Urinary bladder (tissue), 3 donors: ENCODE measurements at regions not wholly inside any gene's neighbourhood (a gene's known extent, or its start where the extent isn't known, plus 50 kb on each side); places are given as distances from the start of the nearest gene placed in this dataset.
"Not testable (repeated sequence)": the region's sequence is repeated elsewhere in the genome, so short reads cannot be mapped to it uniquely, and the experiment has no call there.

Experiments
- DNase-seq: peaks from one replicate; pipeline ENCODE4 v3.0.0-alpha.2; 2015; ENCODE audit errors: extremely low spot score
- H3K27ac ChIP-seq: one replicate; pipeline ENCODE4 v1.5.1; 2013; ENCODE audit warnings: low read depth, mild to moderate bottlenecking, moderate library complexity
- H3K36me3 ChIP-seq: one replicate; pipeline ENCODE4 v1.6.1; 2013; ENCODE audit warnings: mild to moderate bottlenecking, moderate library complexity; ENCODE audit not compliant: insufficient read depth
- H3K4me1 ChIP-seq: one replicate; pipeline ENCODE4 v1.6.1; 2013; ENCODE audit warnings: mild to moderate bottlenecking, moderate library complexity; ENCODE audit not compliant: insufficient read depth
- H3K4me3 ChIP-seq: one replicate; pipeline ENCODE4 v1.5.1; 2013; ENCODE audit warnings: low read depth, low read length
- WGBS: extraction: QIAGEN DNeasy Blood & Tissue Kit; methylation state at CpG from one replicate; pipeline ENCODE4 v1.1.7; 2013; 5-methylcytosine and 5-hydroxymethylcytosine counted together
- donor health status: healthy with polysubstance abuse.
- donor health status: healthy.

DNA sequence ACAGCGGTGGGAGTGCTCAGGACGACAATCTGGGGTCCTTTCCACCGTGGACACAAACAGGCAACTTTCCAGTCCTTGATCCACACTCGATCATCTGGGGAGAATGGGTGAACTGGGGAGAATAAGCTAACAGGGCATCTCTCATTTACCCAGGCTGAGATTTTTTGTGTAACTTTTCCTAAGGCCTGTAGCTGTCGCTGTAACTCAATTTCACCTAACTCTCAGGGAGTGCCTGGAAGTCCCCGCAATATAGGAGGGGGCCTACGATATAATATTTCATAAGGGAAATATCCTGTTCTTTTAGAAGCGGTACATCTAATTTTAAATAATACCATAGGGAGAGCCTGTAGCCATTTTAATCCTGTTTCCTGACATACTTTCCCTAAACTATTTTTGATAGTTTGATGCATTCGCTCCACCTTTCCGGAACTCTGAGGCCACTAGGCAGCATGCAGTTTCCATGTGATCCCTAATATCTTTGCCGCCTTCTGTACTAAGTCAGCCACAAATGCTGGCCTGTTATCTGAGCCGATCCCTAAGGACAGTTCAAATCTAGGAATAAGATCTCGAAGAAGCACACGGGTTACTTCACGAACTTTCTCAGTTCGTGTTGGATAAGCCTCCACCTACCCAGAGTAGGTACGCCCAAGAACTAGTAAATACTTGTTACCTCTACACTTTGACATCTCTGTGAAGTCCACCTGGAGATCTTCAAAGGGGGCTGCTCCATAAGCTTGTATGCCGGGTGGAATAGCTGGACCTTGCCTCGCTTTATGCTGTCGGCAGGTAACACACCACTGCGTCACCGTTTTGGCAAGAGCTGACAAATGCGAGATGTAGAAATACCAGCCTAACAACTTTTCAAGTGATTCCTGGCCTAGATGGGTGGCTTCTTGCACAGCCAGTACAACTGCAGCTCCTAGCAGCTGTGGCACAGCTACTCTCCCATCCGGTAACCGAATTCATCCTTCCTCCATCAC is 155.7 kb downstream of the UNC93B1 start:
- 64% methylated on average over 25 of the region's 25 CpGs for WGBS
- H3K4me1 ChIP-seq, H3K36me3 ChIP-seq, H3K4me3 ChIP-seq, DNase-seq: not testable (repeated sequence)
- H3K27ac ChIP-seq, result peak overlapping the region; percentile 39

DNA sequence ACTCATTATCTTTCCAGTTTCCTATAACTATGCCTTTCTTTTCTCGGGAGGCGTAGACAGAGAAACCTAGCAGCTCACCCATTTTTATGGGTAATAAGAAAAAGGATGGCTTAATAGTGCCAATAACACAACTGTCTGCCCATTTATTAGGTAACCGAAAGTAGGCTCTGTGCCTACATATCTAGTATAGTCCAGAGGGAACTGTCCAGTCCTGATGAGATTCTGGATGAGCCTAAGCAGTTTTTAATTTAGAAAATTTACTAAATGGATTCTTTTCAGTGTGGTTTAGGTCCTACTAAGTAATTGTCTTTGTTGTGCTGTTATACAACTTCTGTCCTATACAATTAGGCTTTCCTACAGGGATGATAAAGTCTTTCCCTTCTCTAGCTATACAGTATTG is 157.6 kb downstream of the UNC93B1 start:
- 86% methylated on average over 3 of the region's 3 CpGs for WGBS
- not testable (repeated sequence) for H3K27ac ChIP-seq, H3K36me3 ChIP-seq, H3K4me1 ChIP-seq, DNase-seq, H3K4me3 ChIP-seq

GRCh38 chr11:67845296-67845695 is 158.6 kb downstream of the UNC93B1 start:
- not testable (repeated sequence) for H3K4me3 ChIP-seq, H3K36me3 ChIP-seq, H3K27ac ChIP-seq, DNase-seq, H3K4me1 ChIP-seq
- 16% methylated on average over 2 of the region's 5 CpGs for WGBS

- DNase-seq, H3K4me3 ChIP-seq, H3K27ac ChIP-seq, H3K36me3 ChIP-seq, H3K4me1 ChIP-seq: not testable (repeated sequence)
- 54% methylated on average over 7 of the region's 7 CpGs for WGBS
Measured at GRCh38 chr11:67840599-67840998, 163.3 kb downstream of the UNC93B1 start.

GRCh38 chr11:67830152-67830551 is 155.7 kb upstream of the ALDH3B2 start:
- DNase-seq, H3K4me3 ChIP-seq, H3K4me1 ChIP-seq, H3K36me3 ChIP-seq, H3K27ac ChIP-seq: not testable (repeated sequence)
- WGBS, result 59% methylated on average over 5 of the region's 7 CpGs

GRCh38 chr11:67826951-67827296 is 152.5 kb upstream of the ALDH3B2 start:
- DNase-seq, H3K4me1 ChIP-seq, H3K27ac ChIP-seq, H3K36me3 ChIP-seq, H3K4me3 ChIP-seq: not testable (repeated sequence)
- WGBS, result 47% methylated on average over 4 of the region's 4 CpGs

DNA sequence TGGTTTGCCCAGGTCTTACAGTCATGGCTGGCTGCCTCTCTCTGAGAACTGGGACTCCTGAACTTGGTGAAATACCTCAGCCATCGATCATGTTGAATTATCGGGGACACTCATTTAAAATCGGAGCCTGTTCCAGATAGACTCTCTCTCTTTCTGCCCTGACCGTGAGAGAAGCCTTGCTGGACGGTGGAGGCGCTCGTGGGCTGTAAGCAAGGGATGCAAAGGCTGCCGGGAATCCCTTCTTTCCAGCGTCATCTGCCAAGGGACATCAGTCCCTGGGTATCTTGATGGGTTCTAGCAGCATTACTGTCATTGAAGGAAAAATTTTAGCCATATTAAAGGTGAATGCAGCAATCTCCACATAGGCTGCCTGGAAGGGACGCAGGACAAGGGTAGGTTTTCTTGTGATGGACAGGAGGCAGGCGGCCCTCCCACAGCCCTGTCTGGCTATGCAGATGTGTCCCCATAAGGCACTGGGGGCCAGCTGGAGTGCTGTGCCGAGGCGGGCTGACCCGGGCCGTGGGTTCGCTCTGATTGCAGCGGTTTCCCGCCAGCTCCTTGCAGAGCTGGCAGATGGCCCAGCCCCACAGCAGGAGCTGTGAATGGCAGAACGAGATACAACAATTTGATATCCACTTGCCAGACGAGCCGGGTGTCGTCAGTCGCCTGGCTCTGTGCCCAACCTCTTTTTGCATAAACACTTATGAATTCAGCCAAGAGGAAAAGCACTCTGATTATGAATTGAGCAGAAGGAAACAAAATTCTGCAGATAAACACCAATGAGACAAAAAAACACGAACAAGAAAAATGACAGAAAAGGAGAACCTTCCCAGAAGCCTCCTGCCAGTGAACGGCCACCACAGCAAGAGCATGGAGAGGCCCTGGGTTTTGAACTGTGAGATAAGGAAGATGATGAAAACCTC is 151.9 kb upstream of the ALDH3B2 start:
- H3K4me3 ChIP-seq, H3K27ac ChIP-seq, H3K36me3 ChIP-seq, DNase-seq, H3K4me1 ChIP-seq: not testable (repeated sequence)
- 13% methylated on average over 25 of the region's 25 CpGs for WGBS

DNA sequence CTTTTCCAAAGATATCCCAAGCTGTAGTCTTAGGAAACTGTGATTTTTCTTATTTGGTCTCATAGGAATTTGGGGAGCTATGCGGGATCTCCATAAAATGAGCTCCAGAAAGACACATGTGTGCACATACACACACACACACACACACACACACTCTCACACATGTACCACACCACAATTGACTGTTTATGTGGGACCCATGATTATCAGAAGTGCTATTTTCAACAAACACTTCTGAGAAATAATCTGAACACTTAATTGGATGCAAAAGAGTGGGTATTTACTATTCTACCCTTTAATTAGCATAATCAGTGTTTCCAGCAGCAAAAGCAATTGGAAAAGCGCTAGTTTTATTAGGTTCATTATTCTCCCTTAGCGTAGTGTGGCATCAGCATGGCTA is 150.4 kb upstream of the ALDH3B2 start:
- H3K4me1 ChIP-seq, H3K4me3 ChIP-seq, DNase-seq, H3K36me3 ChIP-seq, H3K27ac ChIP-seq: not testable (repeated sequence)
- WGBS, result 87% methylated on average over 3 of the region's 3 CpGs

GRCh38 chr11:67820081-67820480 is 145.7 kb upstream of the ALDH3B2 start:
- Histone ChIP-seq H3K27ac (no peak overlapping the region), H3K36me3 (no peaks in the 10 kb centered on the region), H3K4me3 (no peak overlapping the region), H3K4me1 (no peaks in the 10 kb centered on the region)
- WGBS, result 75% methylated on average over 9 of the region's 9 CpGs
- DNase-seq, result no peak

GRCh38 chr11:67817558-67817957 is 143.1 kb upstream of the ALDH3B2 start:
- WGBS, result 86% methylated on average over 21 of the region's 21 CpGs
- not testable (repeated sequence) for H3K27ac ChIP-seq, H3K4me3 ChIP-seq, DNase-seq, H3K4me1 ChIP-seq, H3K36me3 ChIP-seq

- 74% methylated on average over 2 of the region's 2 CpGs for WGBS
- not testable (repeated sequence) for DNase-seq, H3K36me3 ChIP-seq, H3K4me1 ChIP-seq, H3K27ac ChIP-seq, H3K4me3 ChIP-seq
Measured at GRCh38 chr11:67809301-67809700, 134.9 kb upstream of the ALDH3B2 start.

GRCh38 chr11:67807896-67808295 is 133.5 kb upstream of the ALDH3B2 start:
- H3K36me3 ChIP-seq, H3K4me1 ChIP-seq, DNase-seq, H3K27ac ChIP-seq, H3K4me3 ChIP-seq: not testable (repeated sequence)
- WGBS, result 96% methylated on average over 13 of the region's 14 CpGs

DNA sequence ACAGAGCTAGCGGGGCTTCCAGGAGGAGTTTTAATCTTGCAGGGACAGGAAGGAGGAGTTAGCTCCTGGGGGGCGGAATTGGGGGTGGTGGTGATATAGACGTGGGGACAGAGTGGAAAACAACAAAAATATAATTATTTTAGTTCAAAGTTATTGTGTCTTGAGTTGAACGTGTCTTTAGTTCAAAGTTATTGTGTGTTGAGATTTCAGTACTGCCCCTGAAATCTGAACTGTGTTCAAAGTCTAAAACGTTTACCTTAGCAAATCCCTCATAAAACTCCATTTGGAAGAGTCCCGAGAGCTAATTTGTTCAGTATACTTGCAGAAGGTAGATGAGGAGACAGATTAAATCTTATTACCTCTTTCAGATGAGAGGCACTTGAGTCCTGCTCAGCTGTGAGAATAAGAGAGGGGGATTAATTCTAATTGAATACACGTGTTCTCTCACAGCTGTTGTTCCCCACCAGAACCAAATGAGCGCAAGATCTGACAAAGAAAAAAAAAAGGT is 132.4 kb upstream of the ALDH3B2 start:
- H3K4me3 ChIP-seq, H3K36me3 ChIP-seq, H3K27ac ChIP-seq, H3K4me1 ChIP-seq, DNase-seq: not testable (repeated sequence)
- WGBS, result 19% methylated on average over 8 of the region's 8 CpGs
